Amniotic stem cell (primary cell): ENCODE measurements at regions not wholly inside any gene's neighbourhood (a gene's known extent, or its start where the extent isn't known, plus 50 kb on each side); places are given as distances from the start of the nearest gene placed in this dataset.
"Not testable (repeated sequence)": the region's sequence is repeated elsewhere in the genome, so short reads cannot be mapped to it uniquely, and the experiment has no call there.

Experiments used
- DNase-seq: peaks from one replicate; lab custom pipeline; 2025; lab: John Stamatoyannopoulos, UW

GRCh38 chr7:120086468-120086867 is 186.5 kb upstream of the KCND2 start:
- DNase-seq = not testable (repeated sequence)

DNA sequence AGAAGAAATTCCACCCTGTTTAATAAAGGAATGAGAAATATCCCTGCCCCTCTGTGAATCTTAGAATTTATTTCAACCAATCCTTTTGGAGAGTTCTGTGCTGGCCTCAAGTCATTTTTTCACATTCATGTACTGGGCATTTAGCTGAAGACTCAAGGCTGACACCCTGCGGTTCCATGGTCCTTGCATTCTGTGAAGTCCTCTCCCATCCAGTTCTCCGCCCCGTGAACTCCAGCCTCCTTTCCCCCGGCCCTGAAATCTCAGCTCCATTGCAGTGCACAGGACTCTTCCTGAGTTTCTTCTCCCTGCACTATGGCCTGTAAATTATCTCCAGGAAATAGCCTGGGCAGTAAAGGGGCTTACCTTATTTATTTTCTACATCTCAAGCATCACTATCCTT is 183.0 kb upstream of the KCND2 start:
- no peak for DNase-seq

- no peak for DNase-seq
Measured at GRCh38 chr7:120091807-120092206, 181.2 kb upstream of the KCND2 start.

DNA sequence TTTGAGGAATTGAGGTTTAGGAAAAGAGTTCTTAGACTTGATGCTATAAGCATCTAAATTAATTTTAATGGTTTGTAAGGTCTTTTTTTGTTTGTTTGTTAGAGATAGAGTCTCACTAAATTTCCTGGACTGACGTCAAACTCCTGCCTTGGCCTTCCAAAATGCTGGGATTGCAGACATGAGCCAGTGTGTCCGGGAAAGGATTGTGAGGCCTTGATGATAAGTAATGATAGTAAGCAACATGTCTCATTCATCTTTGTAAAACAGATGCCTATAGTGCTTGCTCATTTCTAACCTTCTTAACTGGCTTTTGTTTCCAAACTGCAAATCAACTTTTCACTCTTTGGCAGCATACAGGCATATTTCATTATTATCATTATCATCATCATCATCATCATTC is 176.0 kb upstream of the KCND2 start:
- no peak for DNase-seq

DNA sequence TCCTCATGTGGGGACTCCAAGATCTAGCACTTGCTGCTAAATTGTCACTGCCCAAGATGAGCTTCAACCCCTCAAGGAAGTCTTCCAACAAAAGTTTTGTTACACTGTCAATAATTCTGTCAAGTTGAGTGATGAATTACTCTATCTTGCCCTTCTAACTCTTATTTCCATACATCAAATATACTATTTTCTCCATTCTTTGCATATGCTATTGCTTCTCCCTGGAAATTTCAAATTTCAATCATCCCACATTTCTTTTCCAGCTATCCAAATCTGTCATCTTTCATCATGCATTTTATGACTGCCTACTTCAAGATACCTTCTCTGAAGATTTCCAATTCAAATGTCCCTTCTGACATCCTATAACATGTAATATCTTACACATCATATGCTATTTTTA is 175.2 kb upstream of the KCND2 start:
- no peak for DNase-seq

DNA sequence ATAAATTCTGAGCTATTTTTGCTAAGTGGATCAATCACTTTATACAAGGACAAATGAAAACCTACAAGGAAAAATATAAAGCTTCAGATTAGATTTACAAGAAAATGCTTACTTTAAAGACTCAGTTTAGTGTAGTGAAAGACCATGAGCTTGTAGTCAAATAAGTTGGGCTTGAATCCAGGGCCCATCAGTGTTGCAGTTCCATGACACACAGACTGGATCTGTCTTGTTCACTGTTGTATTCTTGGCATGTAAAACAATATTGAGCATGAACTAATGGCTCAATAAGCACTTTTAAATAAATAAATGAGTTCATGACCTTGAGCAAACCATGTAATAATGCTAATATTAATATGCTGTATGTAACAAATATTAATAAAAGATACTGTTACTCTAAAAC is 164.6 kb upstream of the KCND2 start:
- no peak for DNase-seq

- DNase-seq = no peak
Measured at GRCh38 chr7:120110169-120110568, 162.8 kb upstream of the KCND2 start.

DNA sequence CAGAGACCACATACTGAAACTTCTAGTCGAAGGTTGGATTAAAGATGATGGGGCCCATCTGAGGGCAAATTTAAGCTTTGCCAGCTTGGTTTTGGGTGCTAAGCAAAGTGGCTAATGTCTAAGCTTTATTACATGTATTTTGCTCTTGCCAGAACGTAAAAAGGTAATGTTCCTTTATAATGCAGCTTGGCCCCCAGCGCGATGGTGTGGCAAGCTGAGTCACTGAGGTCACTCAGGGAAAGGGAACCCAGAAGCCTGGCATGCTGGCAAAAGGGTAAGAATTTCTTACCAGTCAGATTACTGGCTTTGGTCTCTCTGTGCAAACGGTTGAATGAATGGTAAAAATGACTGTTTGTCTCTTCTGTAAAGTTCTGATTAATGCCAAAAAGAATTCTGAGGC is 158.3 kb upstream of the KCND2 start:
- DNase-seq = no peak

DNA sequence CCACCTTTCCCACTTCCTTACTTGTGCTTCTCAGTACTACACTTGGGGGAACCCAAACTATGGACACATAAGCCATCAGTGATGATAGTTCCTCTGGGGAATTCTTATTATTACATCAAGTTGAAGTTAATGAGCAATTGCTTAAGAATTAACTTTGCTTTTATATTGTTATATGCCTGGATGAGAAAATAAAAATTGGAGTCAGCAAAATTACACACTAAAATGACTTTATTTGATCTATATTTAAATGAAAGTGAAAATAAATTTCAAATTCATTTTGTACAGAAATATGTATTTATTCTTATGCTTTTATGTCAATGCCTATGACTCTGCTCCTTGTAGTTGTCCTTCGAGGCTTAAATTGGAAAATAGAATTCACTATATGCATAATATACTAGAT is 149.4 kb upstream of the KCND2 start:
- DNase-seq = no peak

DNA sequence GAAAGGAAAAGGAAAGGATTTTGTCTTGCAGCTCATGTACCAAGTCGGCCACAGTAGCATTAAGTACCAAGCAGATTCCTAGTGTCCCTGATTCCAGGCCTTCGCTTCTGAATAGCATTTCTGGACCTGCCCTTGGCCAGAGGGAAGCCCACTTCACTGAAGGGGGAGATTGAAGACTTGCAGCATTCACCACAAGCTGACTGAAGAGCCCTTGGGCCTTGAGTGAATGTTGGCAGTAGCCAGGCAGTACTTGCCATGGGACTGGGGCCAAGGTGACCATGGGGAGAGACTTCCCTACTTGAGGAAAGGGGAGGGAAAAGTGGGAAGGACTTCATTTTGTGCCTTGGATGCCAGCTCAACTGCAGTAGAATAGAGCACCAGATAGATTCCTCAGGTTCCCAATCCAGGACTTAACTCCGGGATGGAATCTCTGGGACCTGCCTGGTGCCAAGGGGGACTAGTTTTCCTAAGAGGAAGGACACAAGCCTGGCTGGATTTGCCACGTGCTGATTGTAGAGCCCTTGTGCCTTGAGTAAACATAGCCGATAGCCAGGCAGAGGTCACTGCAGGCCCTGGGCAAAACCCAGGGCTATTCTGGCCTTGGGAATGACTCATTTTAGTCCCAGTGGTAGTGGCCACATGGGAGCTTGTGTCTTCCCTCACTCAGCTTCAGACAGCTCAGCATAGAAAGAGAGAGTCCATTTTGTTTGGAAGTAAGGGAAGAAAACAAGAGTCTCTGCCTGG is 141.7 kb upstream of the KCND2 start:
- DNase-seq = no peak

DNA sequence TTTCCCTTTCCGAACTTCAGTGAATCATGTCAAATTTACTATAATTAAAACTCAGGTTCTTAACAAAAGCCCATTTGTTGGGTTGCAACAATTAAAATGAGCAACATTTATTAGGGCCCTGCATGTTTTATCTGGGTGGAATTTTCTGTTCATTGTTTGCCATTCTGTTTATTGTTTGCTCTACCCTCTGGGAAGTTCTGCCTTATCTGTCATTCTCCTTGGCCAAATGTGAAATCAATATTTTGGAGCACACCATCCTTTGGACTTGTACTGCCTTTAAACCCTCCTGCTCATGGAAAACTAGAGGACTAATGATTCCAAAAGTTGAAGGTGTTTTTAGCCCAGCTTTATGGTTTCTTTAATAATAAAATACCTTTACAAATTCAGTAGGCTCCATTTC is 134.5 kb upstream of the KCND2 start:
- DNase-seq = no peak

GRCh38 chr7:120156476-120156875 is 116.5 kb upstream of the KCND2 start:
- DNase-seq = no peak

DNA sequence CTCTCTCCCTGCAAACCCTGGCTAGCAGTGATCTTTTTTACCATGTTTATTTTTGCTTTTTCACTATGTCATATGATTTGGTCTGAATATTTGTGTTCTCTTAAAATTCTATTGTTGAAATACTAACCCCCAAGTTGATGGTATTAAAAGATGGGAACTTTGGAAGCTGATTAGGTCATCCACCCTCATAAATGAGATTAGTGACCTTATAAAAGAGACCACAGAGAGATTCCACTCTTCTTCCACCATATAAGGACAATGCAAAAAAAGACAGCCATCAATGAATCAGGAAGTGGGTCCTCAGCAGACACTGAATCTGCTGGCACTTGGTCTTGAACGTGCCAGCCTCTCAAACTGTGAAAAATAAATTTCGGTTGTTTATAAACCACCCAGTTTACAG is 112.8 kb upstream of the KCND2 start:
- no peak for DNase-seq

DNA sequence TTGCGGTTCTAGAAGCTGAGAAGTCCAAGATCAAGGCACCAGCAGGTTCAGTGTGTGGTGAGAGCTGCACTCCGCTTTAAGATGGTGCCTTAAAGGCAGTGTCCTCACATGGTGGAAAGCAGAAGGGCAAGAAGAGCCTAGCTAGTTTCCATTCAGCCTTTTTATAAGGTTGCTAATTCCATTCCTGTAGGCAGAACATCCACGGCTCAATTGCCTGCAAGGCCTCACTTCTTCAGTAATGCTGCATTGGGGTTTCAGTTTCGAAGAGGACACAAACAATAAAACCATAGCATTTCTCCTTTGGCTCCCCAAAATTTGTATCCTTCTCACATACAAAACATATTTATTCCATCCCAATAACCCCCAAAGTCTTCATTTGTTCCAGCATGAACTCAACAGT is 109.5 kb upstream of the KCND2 start:
- no peak for DNase-seq

- DNase-seq = no peak
Measured at GRCh38 chr7:120165227-120165626, 107.7 kb upstream of the KCND2 start.

DNA sequence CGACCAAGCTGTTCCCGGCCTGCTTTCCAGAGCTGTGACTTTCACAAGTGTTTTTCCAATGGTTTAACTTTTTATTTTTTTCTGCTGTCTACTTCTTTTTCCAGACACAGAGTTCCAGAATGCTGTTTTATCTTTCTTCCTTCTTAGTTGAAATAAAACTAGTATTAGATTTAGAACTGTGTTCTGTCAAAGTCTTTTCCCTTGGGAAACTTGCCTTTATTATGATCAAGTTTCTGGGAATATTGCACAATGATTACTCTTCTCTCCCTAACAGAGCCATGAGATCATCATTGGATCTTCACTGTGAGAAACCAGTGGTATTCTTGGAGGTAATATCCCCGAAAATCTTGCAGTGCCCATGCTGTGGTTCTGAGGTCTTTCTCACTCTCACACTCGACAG is 104.9 kb upstream of the KCND2 start:
- no peak for DNase-seq

DNA sequence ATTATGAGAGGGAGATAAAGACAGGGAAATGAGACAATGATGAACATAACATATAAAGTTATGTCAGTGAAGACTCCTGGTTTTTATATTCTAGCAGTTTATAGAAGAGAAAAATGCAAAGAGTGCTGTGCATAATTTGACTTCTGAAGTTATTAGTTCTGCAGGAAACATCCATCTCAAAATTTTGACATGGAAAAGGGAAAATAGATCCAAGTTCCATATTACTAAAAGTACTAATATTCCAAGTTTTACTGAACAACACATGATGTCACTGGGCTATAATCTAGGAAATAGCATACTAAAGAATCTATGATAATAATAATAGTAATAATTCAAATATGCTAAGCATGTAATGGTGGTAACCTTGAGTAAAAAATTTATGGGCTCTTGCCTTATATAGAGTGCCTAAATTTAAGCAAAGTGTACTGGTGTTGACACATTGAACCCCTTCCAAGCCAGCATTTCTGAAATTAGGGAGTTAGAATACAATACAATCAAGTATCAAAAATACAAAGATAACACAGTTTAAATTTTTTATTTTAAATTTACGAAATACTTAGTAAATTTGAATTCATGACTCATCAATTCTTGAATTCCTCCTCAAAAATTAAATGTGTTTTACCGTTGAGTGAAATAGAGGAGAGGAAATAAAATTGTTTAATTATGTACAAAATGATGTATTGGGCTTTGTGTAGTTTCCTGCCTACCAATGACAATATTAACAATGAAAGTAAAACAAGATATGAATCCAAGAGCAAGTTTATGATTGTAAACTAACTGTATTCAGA is 102.8 kb upstream of the KCND2 start:
- no peak for DNase-seq

DNA sequence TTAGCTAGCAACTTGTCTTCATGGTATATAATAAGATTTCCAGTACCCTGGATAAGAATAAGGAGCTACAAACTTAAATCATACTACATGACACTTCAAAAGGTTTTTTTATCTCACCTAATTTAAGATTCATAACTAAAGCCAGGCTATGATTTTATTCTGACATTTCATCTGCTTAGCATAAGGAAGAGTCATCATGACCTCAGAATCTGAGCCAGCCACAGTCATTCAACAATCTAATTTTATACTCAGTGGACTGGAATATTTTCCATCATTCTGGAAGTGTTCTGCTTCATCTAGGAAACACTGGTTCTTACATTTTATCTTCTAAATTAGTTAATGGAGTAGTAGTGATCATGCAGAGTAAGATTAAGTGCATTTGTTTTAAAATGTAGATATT is 102.1 kb upstream of the KCND2 start:
- DNase-seq = no peak

DNA sequence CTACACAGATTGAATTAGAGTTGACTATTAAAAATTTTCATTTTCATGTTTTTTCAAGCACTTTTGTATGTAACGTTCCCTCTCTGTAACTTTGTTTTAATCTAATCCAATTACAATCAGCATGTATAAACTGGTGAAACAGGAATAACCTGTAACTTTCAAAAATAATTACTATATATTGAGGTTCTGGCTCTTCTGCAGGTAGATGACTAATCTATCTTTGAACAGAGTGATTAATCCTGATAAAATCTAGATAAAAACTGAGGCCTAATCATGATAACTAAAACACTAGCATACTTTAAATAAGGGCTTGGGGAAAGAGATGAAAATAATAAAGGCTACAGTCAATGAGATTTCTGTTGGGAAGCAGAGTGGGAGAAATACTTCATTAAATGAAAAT is 101.6 kb upstream of the KCND2 start:
- DNase-seq = no peak

- DNase-seq = no peak
Measured at GRCh38 chr7:120180221-120180620, 92.8 kb upstream of the KCND2 start.

DNA sequence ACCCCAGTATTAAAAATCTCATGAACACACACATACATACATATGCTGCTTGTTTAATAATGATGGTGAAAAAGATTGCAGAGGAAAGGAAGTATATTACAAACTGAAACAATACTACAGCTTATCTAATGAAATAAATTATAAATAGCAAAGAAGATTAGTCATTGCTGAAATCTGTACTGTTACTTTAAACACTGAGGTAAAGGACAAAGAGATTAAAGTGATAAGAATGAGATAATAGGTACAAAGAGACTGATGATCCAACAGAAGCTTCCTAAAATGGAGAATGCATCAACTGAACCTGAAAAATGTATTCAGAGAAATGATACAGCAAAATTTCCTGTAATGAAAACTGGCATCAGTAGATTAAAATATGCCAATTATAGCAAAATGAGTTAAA is 91.5 kb upstream of the KCND2 start:
- no peak for DNase-seq

GRCh38 chr7:120184866-120185265 is 88.1 kb upstream of the KCND2 start:
- no peak for DNase-seq

GRCh38 chr7:120185940-120186682 is 86.9 kb upstream of the KCND2 start:
- DNase-seq = no peak
